Activated CD4-positive, alpha-beta T cell treated with anti-CD3 and anti-CD28 coated beads, Interleukin-2, Interleukin-6, amounts not matched to agents 100 ng/mL and 50 ng/mL, durations not matched to agents 16 hours and 8 hours (primary cell): ENCODE measurements at regions not wholly inside any gene's neighbourhood (a gene's known extent, or its start where the extent isn't known, plus 50 kb on each side); places are given as distances from the start of the nearest gene placed in this dataset.
"Not testable (repeated sequence)": the region's sequence is repeated elsewhere in the genome, so short reads cannot be mapped to it uniquely, and the experiment has no call there.

Source experiments
- DNase-seq: peaks from one replicate; pipeline ENCODE4 v3.0.0-alpha.2; 2020

GRCh38 chr14:84282618-84283017 is 1247.3 kb upstream of the FLRT2 start:
- DNase-seq = no peak

DNA sequence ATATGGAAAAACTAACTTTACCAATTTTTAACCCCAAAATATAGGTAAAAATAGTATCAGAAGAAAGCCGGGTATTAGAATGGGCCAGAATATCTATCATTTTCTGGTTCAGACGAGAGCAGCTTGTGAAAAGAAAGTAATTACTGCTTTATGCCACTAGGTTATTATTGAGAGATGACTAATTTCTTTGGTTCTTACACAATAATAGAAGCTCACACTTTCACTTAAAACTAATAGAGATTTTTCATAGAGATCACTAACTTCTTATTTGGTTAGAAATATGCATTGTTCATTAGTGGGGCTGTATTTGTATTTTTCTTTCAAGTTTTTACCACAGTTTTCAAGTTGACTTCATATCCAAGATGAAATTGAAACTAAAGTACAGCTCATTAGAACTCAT is 1241.2 kb upstream of the FLRT2 start:
- DNase-seq = no peak

- no peak for DNase-seq
Observed at GRCh38 chr14:84298663-84299195, 1231.2 kb upstream of the FLRT2 start.

DNA sequence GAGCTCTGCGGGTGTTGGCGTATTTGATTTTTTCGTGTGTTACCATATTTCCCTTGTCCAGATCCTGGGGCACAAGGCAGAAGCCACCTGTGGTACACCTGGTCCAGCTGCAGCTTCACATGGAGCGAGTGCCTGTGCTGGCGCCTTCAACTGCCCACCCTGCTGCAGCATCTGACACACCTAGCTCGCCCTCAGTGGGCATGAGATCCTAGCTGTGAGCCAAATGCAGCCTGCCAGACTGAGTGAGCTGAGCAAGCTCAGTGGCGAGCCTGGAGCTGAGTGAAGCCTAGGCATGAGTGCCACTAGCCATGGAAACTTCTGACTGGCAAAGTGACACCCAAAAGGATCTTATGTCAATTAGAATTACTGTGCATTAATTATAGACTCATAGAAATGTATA is 1226.8 kb upstream of the FLRT2 start:
- DNase-seq = no peak

DNA sequence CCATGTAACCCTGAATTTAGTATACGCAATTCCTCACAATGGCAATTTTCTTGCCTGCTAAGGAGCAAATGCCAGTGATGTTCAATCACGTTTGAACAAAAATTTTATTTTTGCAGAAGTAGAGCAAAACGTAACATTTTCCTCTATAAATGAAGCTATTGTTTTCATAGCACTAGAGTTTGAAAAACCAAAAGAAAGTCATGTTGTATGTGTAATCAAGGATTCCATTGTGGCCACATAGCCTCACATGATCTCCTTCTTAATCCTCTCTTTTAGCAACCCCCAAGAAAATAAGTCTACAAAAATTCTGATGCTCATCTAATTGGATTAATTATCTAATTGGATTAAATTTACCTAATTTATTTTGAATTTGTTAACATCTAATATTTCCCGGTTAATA is 1217.4 kb upstream of the FLRT2 start:
- DNase-seq = no peak

DNA sequence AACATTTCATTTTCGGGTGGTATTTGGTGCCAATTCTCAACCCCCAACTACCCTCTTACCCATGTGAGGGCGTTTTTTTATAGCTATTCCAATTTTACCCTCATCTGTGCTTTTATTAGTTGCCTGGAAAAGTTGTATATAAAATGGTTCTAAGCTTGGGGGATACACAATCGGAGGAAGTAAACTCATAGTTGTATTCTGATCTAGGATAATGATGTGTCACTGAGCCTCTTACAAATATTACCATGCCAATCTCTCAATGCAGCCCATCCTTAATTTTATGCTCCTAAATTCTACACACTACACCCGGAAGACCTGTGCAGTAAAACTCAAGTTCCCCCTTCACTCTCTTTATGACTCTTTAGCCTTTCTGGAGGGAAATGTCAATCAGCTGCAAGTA is 1206.5 kb upstream of the FLRT2 start:
- no peak for DNase-seq

GRCh38 chr14:84323978-84324377 is 1206.0 kb upstream of the FLRT2 start:
- DNase-seq = no peak

DNA sequence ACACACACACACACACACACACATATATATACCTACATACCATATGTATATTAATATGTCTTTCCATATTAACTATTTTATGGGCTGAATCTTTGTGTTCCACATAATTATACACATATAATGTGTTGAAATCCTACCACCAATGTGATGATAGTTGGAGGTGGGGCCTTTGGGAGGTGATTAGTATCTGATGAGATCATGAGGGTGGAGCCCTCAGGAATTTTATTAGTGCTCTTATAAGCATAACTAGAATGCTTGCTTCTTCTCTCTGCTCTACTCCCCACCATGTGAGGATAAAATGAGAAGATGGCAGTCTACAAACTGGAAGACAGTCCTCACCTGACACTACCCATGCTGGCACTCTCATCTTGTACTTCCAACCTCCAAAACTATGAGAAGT is 1193.5 kb upstream of the FLRT2 start:
- no peak for DNase-seq

DNA sequence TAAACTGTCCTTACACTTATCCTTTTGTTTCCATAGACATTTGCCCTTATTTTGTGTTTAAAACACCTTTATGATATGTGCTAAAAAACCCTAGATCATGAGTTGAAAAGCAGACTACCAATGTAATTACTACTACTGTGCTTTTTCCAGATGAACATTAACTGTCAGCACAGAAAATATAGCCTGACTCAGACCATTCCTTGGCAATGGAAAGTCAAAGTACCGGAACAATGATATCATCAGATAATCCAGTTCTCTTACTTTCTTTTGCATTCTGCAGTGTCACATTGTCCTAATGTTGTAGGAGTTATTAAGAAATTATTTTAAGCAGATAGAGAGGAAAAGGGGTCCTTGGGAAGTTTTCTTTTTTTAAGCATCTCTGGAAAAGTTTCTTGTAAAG is 1189.0 kb upstream of the FLRT2 start:
- DNase-seq = no peak

- not testable (repeated sequence) for DNase-seq
Observed at GRCh38 chr14:84341867-84342266, 1188.1 kb upstream of the FLRT2 start.

GRCh38 chr14:84343656-84344055 is 1186.3 kb upstream of the FLRT2 start:
- DNase-seq = no peak

- no peak for DNase-seq
Observed at GRCh38 chr14:84351646-84352045, 1178.3 kb upstream of the FLRT2 start.

DNA sequence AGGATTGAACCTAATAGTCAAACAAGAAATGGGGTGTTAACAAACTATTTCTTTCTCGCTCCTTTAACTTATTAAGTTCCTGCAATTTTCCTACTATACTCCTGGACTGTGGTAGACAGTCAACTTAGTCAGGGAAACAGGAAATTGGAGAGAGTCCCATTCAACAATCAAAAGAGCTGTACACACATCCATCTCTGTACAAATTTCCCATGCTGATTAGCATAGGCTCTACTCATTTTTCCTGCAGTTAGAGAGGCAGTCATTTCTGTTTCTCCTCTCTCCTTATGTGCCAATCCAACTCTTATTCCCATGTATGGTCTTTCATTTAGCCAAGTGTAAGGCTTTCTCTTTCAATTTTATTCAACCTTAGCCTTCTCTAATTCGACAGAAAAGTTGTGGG is 1168.5 kb upstream of the FLRT2 start:
- no peak for DNase-seq

- DNase-seq = no peak
Observed at GRCh38 chr14:84375235-84375634, 1154.7 kb upstream of the FLRT2 start.

GRCh38 chr14:84390010-84390409 is 1139.9 kb upstream of the FLRT2 start:
- no peak for DNase-seq

DNA sequence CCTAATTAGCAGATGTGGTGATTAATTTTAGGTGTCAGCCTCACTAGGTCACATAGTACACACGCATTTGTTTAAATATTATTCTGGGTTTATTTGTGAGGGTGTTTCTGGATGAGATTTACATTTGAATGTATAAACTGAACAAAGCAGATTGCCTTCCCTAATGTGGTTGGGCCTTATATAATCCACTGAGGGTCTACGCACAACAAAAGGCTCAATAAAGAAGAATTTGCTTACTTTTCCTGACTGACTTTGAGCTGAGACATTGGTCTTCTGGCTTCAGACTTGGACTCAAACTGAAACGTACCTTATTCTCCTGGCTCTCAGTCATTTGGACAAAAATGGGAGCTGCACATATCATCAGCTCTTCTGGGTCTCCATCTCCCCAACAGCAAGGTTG is 1132.3 kb upstream of the FLRT2 start:
- DNase-seq = no peak

DNA sequence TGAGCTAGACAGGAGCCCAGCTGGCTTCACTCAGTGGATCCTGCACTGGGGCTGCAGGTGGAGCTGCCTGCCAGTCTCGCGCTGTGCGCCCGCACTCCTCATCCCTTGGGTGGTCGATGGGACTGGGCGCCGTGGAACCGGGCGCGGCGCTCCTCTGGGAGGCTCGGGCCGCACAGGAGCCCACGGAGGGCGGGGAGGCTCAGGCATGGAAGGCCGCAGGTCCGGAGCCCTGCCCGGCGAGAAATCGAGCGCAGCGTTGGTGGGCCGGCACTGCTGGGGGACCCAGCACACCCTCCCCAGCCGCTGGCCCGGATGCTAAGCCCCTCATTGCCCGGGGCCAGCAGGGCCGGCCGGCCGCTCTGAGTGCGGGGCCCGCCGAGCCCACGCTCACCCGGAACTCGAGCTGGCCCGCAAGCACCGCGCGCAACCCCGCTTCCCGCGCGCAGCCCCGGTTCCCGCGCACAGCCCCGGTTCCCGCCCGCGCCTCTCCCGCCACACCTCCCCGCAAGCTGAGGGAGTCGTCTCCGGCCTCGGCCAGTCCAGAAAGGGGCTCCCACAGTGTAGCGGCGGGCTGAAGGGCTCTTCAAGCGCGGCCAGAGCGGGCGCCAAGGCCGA is 1130.5 kb upstream of the FLRT2 start:
- no peak for DNase-seq

- no peak for DNase-seq
Observed at GRCh38 chr14:84401631-84402030, 1128.3 kb upstream of the FLRT2 start.

DNA sequence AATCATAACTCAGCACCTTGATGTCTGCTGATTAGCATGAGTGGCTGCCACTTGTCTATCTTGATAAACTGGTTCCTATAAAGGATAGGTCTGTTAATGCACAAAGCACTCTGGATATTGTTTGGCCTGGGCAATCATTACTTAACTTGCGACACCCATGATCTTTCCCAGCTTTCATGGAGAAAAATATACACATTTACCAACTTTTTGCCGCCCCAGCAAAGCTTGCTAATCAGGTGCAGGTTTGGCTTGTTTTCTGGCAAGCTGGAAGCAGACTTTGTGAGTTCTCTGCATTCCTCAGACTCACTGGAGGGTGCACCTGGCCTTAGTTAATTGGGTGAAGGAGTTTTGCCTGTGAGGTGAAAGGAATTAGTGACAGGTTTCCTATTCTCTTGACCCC is 1126.4 kb upstream of the FLRT2 start:
- DNase-seq = no peak

DNA sequence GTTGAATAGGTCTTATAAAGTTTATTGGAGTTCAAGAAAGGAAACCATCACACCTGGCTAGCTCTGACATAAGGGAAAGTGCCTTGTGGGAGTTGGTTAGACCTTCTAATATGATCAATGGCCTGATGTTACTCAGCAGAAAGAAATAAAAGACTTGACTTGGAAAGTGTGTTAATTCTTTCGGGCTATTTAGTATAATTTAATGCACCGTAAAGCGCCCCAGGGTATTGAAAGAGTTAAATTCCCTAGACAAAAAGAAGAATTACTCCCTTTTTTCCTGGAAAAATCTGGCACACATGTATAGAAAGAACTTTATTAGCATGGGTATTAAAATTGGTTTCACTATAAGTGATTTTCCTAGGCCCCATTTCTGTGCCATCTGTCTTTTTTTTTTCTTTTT is 1125.7 kb upstream of the FLRT2 start:
- no peak for DNase-seq

- no peak for DNase-seq
Observed at GRCh38 chr14:84409435-84409834, 1120.5 kb upstream of the FLRT2 start.

DNA sequence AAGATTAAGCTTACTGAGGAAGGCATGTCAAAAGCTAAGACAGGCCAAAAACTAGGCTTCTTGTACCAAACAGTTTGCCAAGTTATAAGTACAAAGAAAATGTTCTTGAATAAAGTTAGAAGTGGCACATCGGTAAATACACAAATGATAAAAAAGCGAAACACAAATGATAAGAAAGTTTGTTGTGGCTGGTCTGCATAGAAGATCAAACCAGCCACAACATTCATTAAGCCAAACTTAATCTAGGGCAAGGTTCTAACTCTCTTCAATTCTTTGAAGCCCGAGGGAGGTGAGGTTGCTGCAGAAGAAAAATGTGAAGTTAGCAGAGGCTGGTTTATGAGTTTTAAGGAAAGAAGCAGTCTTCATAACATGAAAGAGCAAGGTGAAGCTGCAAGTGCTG is 1119.6 kb upstream of the FLRT2 start:
- no peak for DNase-seq

DNA sequence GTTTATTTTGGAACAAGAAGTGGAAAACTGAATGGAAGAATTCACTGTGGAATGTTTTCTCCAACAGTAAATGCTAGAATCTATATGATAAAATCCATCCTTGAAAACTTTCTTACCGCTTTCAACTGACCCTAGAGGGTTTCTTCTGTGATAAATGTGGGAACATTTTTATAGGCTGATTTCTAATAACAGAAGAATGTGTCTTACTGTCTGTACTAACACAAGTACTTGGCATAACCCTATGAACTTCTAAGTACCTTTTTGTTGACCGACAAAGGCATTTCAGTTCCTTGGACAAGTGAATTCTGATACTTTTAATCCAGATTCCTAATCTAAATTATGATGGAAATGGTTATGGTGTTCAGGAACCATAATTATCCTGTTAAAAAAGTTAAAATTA is 1109.7 kb upstream of the FLRT2 start:
- DNase-seq = no peak

GRCh38 chr14:84421621-84422020 is 1108.3 kb upstream of the FLRT2 start:
- DNase-seq = no peak

GRCh38 chr14:84425968-84426367 is 1104.0 kb upstream of the FLRT2 start:
- no peak for DNase-seq

DNA sequence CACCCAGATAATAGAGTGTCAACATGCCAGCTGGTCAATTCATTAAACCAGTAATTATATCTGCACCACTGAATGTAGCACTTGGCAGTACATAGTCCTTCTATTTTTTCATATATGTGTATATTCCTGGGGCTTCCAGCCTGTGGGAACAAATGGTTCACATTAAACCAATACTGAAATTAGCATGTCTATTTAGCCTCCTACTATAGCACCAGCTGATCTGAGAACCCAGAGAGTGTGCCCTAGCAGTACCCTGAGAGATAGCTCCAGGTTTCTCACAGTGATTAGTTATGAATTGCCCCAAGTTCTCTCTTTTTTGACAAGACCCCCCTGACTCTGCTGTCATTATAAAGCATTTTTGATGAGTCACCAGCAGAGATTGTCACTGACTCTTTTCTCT is 1097.3 kb upstream of the FLRT2 start:
- DNase-seq = no peak
